ENCODE measurements at regions not wholly inside any gene's neighbourhood (a gene's known extent, or its start where the extent isn't known, plus 50 kb on each side); places are given as distances from the start of the nearest gene placed in this dataset.
A peak's percentile ranks its signal among the peaks of the same experiment; 100 is the strongest.

DNA sequence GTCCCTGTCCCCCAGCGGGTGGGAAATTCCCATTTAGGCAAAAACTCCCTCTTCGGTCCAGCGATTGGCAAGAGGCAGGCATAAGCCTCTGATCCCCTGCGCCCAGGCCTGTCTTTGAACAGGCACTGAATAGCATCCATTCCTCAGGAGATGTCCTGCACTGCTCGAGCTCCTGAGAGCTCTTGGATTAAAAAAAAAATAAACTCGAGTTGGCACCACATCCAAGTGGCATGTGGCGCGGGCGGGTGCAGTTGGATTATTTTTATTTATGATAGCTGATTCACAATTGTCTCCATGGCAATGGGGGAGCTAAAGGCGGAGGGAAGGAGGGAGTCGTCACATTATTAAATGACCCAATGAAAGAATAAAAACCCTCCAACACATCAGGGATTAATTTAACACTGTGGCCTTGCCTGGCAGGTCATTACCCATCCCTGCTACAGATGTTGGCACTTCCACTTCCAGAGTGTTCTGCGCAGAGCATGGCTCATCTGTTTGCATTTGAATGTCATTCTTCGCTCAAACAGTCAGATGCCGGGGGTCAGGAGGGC lies 207.2 kb downstream of the AACS start:
- no peak for DNase-seq

- DNase-seq = no peak
Observed at GRCh38 chr12:125276567-125276966, 211.3 kb downstream of the AACS start.

DNA sequence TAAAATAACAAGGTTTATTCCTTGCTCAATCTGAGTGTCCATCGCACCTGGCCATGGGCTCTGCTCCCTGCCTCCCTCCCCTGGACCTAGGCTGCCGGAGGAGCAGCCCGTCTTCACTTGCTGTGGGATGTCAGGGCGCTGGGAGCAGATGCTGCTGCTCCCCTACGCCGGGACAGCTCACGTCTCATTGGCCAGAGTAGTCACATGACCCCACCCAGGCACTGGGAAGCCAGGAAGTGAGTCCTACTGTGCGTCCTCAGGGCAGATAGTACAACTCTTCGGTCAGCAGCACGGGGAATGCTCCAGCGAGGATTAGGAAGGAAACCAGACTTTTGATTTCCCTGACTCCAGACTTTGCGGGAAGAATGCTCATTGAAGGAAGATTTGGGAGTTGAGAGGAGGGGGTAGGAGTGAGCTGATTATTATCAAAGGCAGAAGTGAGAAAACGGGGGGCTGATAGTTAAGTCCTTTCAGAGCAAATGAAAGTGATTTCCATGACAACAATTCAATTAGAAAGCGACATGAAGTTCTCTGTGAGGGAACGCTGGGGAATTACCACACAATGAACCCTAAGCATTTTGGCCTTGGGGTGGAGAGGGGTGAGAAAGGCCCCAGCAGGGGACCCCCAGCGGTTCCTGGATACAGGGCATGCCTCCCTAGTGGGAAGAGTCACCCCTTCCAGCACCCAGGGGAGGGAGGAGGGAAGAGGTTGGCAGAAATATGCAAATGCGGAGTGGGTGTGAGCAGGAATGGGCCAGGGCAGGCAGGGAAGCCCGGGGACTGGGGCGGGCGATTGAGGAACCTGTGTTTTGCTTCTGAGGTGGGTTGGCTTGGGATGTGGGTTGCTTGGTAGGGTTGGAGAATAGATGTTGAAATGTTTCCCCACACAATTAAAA lies 215.5 kb downstream of the AACS start:
- no peak for DNase-seq

- DNase-seq = no peak
Observed at GRCh38 chr12:125282921-125283320, 217.7 kb downstream of the AACS start.

GRCh38 chr12:125283521-125283920 lies 218.3 kb downstream of the AACS start:
- DNase-seq = no peak

DNA sequence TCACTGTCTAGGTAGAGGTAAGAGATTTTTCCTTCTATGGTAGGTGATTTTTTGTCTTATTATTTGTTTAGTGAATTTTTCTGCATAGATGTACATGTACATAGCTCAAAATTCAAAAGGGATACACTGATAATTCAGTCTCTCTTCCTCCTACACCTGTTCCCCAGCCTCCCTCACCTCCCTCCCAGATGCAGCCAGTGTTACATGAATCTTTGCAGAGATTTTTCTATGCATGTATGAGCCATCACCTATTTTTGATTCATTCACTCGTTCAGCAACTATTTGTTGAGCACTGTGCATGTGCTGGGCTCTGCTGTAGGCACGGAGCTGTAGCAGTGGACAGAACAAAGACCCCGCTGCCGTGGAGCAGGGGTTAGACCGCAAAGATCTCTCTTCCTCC lies 218.9 kb downstream of the AACS start:
- DNase-seq = no peak

DNA sequence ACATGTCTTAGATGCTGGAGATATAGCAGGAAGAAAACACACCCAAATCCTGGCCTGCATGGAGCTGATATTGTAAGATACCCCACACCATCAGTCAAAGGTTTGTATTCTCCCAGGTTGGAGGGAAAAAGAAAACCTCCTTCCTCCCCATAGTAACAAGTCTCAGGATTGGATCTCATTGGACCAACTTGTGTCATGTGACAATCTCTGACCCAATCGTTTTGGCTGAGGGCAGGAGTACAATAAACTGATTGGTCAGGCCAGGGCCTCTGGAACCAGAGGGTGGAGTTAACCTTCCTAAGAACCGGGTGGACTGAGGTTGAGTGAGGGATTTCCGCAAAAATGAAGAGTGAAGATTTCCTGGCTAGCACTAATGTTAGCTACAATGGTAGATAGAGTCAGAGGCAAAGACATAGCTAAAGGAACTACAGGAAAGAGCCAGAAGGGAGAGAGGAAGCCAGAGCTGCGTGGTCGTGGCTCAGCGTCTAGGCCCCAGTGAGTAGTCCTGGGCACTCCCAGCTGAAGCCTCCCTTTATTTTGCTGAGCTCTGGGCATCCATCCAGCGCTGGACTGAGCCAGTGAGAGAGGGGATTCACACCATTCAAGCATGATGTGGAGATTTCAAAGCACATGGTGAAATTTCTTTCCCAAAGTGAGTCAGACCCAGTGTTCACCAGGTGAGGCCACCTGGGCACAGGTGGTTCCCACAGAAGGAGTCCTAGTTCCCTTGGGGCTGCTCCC lies 219.9 kb downstream of the AACS start:
- peak; percentile 13 for DNase-seq

- DNase-seq = no peak
Observed at GRCh38 chr12:125286005-125286727, 220.9 kb downstream of the AACS start.

GRCh38 chr12:125287155-125287847 lies 222.1 kb downstream of the AACS start:
- no peak for DNase-seq

- no peak for DNase-seq
Observed at GRCh38 chr12:125288931-125289928, 224.0 kb downstream of the AACS start.

DNA sequence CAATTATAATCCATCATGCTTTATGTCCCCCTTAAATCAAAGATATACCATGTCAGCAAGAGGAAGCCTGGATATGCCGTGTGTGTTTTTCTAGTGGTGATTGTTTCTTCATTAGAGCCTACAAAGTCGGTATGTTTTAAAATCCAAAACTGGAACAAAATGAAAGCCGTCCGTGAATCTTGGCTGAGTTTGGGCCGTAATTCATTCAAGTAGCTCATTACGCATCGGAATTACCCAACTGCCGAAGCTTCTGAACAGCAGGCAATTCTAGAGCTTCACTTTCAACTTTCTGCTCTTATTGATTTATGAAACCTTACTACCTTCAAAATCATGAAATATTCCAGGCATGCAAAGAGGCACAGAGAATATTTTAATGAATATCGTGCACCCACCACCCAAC lies 224.7 kb downstream of the AACS start:
- DNase-seq = no peak

DNA sequence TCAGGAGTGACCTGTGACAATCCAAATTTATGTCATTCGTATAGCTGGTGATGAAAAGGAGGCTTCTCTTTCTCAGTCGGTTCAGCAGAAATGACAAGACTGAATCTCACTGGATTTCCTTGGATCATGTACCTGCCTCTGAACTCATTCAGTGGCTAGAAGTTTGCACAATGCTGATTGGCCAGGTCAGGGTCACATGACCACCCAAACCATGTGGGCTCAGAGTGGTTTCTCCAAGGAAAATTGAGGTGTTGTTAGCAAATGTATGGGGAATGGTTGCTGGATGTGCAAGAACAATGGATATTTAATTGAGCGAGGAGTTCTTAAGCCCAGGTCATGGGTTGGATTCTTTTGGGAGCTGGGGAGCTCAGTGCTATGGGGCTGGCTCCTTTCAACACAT lies 227.5 kb downstream of the AACS start:
- no peak for DNase-seq

DNA sequence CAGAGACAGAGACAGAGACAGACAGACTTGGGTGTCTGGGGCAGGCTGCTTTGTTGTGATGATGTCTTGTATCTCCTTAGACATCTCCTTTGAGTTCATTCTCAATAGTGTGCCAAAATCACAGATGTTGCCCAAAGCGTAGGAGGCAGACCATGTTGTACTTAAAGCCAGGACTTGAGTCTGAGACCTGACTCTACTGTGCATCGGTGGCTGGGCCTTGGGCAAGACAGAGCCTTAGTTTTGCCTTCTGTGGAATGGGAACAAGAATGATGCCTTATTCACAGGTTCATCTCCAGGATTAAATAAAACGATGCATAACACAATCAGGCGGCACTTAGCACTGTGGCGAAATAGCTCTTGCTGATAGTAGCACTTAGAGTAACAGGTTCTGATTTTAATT lies 230.3 kb downstream of the AACS start:
- DNase-seq = no peak

GRCh38 chr12:125296701-125297100 lies 231.5 kb downstream of the AACS start:
- DNase-seq = no peak

- no peak for DNase-seq
Observed at GRCh38 chr12:125299840-125300239, 234.6 kb downstream of the AACS start.

GRCh38 chr12:125300249-125300648 lies 235.0 kb downstream of the AACS start:
- DNase-seq = no peak

- no peak for DNase-seq
Observed at GRCh38 chr12:125303337-125303736, 238.1 kb downstream of the AACS start.

GRCh38 chr12:125304029-125304428 lies 238.8 kb downstream of the AACS start:
- no peak for DNase-seq

GRCh38 chr12:125305231-125305630 lies 240.0 kb downstream of the AACS start:
- DNase-seq = no peak

- DNase-seq = no peak
Observed at GRCh38 chr12:125310461-125310860, 245.2 kb downstream of the AACS start.

DNA sequence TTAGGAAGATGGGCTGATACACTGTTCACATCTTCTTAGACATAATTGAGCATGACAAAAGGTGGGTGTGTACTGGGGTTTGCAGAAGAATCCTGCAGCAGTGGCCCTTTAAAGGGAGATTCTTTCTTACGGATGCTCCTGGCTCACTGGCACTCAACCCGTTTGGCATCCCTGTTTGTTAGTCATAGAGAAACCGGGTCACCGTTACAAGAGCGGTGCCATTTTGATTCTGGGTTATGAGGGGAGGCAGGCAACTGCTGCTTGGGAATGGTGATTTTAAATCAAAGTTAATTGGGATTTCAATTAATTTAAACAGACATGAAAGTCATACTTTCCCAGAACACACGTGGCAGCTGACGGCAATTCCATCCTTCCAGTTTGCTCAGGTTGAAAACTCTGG lies 245.8 kb downstream of the AACS start:
- no peak for DNase-seq
